Esophagus muscularis mucosa (tissue), 4 donors: ENCODE measurements at regions not wholly inside any gene's neighbourhood (a gene's known extent, or its start where the extent isn't known, plus 50 kb on each side); places are given as distances from the start of the nearest gene placed in this dataset.
A peak's percentile ranks its signal among the peaks of the same experiment; 100 is the strongest.

Experiments used
- CTCF ChIP-seq, 3 experiments: fragments of 200-600 bp in 2 of 3; fragments of 450-650 bp in 1 of 3; sonication (generic) in 2 of 3; IDR thresholded peaks; one replicate each; pipeline ENCODE4 v1.5.1; 2017 to 2019; ENCODE audit warnings: antibody characterized with exemption in 3 of 3, mild to moderate bottlenecking in 2 of 3, moderate library complexity in 1 of 3
- EP300 ChIP-seq: sonication (generic); formaldehyde crosslinking; IDR thresholded peaks from one replicate; pipeline ENCODE4 v1.6.1; 2017; ENCODE audit warnings: antibody characterized with exemption
- POLR2A ChIP-seq: fragments of 450-650 bp; IDR thresholded peaks from one replicate; pipeline ENCODE4 v1.6.1; 2017; ENCODE audit warnings: antibody characterized with exemption, moderate library complexity, mild to moderate bottlenecking, low read depth
- POLR2AphosphoS5 ChIP-seq, 2 donors: sonication (generic); formaldehyde crosslinking; IDR thresholded peaks; one replicate each; pipeline ENCODE4 v1.6.1; 2017; ENCODE audit warnings: antibody characterized with exemption in 2 of 2

- TF ChIP-seq CTCF (IDR thresholded peaks at IDR 0.05) = no peak
- TF ChIP-seq POLR2A = no peak
- TF ChIP-seq EP300 = no peak
- peak; percentile 45 to 49 for TF ChIP-seq POLR2AphosphoS5 (IDR thresholded peaks at IDR 0.05)
Measured at GRCh38 chr3:126269354-126269753, 87.9 kb downstream of the KLF15 start.
